ENCODE measurements at regions not wholly inside any gene's neighbourhood (a gene's known extent, or its start where the extent isn't known, plus 50 kb on each side); places are given as distances from the start of the nearest gene placed in this dataset.

GRCh38 chr13:89856512-89856911 lies 1491.0 kb upstream of the MIR17HG start:
- DNase-seq: no peak

GRCh38 chr13:89857502-89857901 lies 1490.0 kb upstream of the MIR17HG start:
- DNase-seq: no peak

GRCh38 chr13:89862011-89862690 lies 1485.3 kb upstream of the MIR17HG start:
- no peak for DNase-seq

GRCh38 chr13:89862691-89863036 lies 1484.8 kb upstream of the MIR17HG start:
- DNase-seq: peak; percentile 25

GRCh38 chr13:89865164-89866064 lies 1482.1 kb upstream of the MIR17HG start:
- DNase-seq: no peak

- DNase-seq: no peak
Observed at GRCh38 chr13:89869312-89869711, 1478.2 kb upstream of the MIR17HG start.

GRCh38 chr13:89878904-89879303 lies 1468.6 kb upstream of the MIR17HG start:
- DNase-seq: no peak

- DNase-seq: no peak
Observed at GRCh38 chr13:89880201-89880600, 1467.3 kb upstream of the MIR17HG start.

- DNase-seq: no peak
Observed at GRCh38 chr13:89883893-89884448, 1463.5 kb upstream of the MIR17HG start.

- DNase-seq: no peak
Observed at GRCh38 chr13:89890806-89891205, 1456.7 kb upstream of the MIR17HG start.

GRCh38 chr13:89891416-89891815 lies 1456.1 kb upstream of the MIR17HG start:
- no peak for DNase-seq

- DNase-seq: no peak
Observed at GRCh38 chr13:89897681-89898080, 1449.8 kb upstream of the MIR17HG start.

- DNase-seq: no peak
Observed at GRCh38 chr13:89899302-89900103, 1448.0 kb upstream of the MIR17HG start.

- DNase-seq: no peak
Observed at GRCh38 chr13:89900104-89900765, 1447.3 kb upstream of the MIR17HG start.

GRCh38 chr13:89902223-89902622 lies 1445.3 kb upstream of the MIR17HG start:
- no peak for DNase-seq

GRCh38 chr13:89903115-89903514 lies 1444.4 kb upstream of the MIR17HG start:
- DNase-seq: no peak

GRCh38 chr13:89910166-89910565 lies 1437.3 kb upstream of the MIR17HG start:
- DNase-seq: no peak

GRCh38 chr13:89916551-89916950 lies 1430.9 kb upstream of the MIR17HG start:
- no peak for DNase-seq

- DNase-seq: no peak
Observed at GRCh38 chr13:89920461-89920860, 1427.0 kb upstream of the MIR17HG start.

GRCh38 chr13:89923052-89923451 lies 1424.4 kb upstream of the MIR17HG start:
- DNase-seq: no peak

GRCh38 chr13:89923736-89924135 lies 1423.8 kb upstream of the MIR17HG start:
- peak; percentile 9 for DNase-seq

- peak; percentile 22 for DNase-seq
Observed at GRCh38 chr13:89925107-89925506, 1422.4 kb upstream of the MIR17HG start.
